ENCODE measurements at regions not wholly inside any gene's neighbourhood (a gene's known extent, or its start where the extent isn't known, plus 50 kb on each side); places are given as distances from the start of the nearest gene placed in this dataset.
A peak's percentile ranks its signal among the peaks of the same experiment; 100 is the strongest.

- no peak for TF ChIP-seq PHF8 (conservative IDR thresholded peaks at IDR 0.05; ENCODE audit: low read depth, low read length)
- peak; percentile 18; the same call in 1 of the 2 replicates for TF ChIP-seq KDM1A (IDR thresholded peaks at IDR 0.05; ENCODE audit: borderline replicate concordance, low read length)
- peak; percentile 72; the same call in 1 of the 2 replicates for TF ChIP-seq RBBP5 (IDR thresholded peaks at IDR 0.05; ENCODE audit: borderline replicate concordance, low read depth, low read length)
- no peak for TF ChIP-seq GABPA (IDR thresholded peaks at IDR 0.05; ENCODE audit: borderline replicate concordance, insufficient read depth, low read length)
- peak; percentile 97 for TF ChIP-seq ASH2L (IDR thresholded peaks at IDR 0.05; ENCODE audit: low read length)
- TF ChIP-seq BCL11A (IDR thresholded peaks at IDR 0.05; ENCODE audit: low read depth in 2 of 2, low read length in 2 of 2): peak; percentile 15 to 49
- TF ChIP-seq EP300 (IDR thresholded peaks at IDR 0.05; ENCODE audit: borderline replicate concordance in 1 of 2, low read depth in 2 of 2, low read length in 2 of 2): peak in 1 of 2 experiments; percentile 93; a peak in 1 of 3 replicates
- no peak for TF ChIP-seq RFX5 (IDR thresholded peaks at IDR 0.05; ENCODE audit: borderline replicate concordance, low read depth, low read length)
- TF ChIP-seq RAD21 (IDR thresholded peaks at IDR 0.05 in 1 of 2, conservative IDR thresholded peaks at IDR 0.05 in 1 of 2; ENCODE audit: low read depth in 2 of 2, low read length in 2 of 2): peak; percentile 67 to 85
- TF ChIP-seq NANOG (IDR thresholded peaks at IDR 0.05; ENCODE audit: insufficient read depth, low read depth, low read length, poor library complexity, severe bottlenecking): peak; percentile 93
- TF ChIP-seq TCF12 (IDR thresholded peaks at IDR 0.05; ENCODE audit: low read depth, low read length): no peak
- TF ChIP-seq SP1 (IDR thresholded peaks at IDR 0.05; ENCODE audit: low read depth, low read length): peak; percentile 86
- peak; percentile 96 for TF ChIP-seq POU5F1 (IDR thresholded peaks at IDR 0.05; ENCODE audit: low read depth, low read length)
- peak; percentile 35 for TF ChIP-seq KDM4A (IDR thresholded peaks at IDR 0.05; ENCODE audit: low read depth, low read length, severe bottlenecking)
Measured at GRCh38 chr3:66572938-66573710, 72.3 kb upstream of the LRIG1 start (continued).

Measured in H1 (cell line).